GM19372 (cell line): ENCODE measurements at regions not wholly inside any gene's neighbourhood (a gene's known extent, or its start where the extent isn't known, plus 50 kb on each side); places are given as distances from the start of the nearest gene placed in this dataset.
"Not testable (repeated sequence)": the region's sequence is repeated elsewhere in the genome, so short reads cannot be mapped to it uniquely, and the experiment has no call there.

Experiments used
- ATAC-seq: cut with Tn5 transposase; IDR thresholded peaks from one replicate; pipeline ENCODE4 v1.9.1; 2021; ENCODE audit warnings: mild to moderate bottlenecking, low read depth, moderate library complexity; ENCODE audit not compliant: unreplicated experiment

DNA sequence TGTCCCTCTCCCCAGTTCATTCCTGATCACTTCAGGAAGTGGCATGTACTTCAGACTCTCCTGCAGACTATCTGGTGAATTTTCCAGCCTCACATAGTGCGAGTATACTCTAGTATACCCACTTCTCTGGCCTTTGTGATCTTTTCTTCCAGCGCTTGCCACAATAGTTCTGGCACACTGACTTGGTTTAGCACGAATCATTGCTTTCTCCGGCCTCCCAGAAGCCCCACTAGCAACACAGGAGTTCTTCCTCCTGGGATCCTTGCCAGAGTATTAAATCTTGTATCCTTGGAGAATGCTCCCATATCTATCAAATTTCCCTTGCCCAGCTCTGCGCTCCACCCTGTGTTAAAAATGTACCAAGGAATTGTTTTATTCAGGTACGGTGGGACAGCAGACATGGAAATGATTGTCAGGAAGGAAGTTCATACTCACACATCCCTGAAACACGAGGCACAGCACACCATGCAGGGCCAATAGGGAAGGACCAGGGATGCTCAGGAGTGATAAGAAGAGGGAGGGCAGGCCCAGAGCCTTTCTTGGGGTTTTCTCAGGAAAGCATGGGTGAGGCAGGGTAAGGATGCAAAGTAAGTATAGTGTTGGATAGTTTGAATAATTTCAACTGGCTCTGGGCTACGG, 136.7 kb downstream of the ADSS2 start:
- no peak for ATAC-seq

DNA sequence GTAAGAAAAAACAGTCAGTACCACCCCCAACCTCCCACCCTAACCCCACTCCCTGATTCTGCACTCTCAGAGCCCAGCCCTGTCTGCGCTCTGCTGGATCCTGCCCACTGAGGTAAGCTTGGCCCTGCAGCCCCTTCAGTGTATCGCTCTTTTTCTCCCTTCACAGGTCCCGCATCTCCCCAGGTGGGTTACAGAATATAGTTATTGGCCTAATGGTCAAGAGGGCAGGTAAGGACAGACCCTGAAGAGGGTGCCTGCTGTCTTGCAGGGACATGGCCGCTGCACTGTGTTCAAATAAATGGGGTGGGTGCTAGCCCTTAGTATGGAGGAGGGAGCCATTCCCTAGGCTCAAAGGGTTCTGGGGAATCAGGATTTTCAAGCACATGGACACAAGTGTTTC, 135.7 kb downstream of the ADSS2 start:
- no peak for ATAC-seq

DNA sequence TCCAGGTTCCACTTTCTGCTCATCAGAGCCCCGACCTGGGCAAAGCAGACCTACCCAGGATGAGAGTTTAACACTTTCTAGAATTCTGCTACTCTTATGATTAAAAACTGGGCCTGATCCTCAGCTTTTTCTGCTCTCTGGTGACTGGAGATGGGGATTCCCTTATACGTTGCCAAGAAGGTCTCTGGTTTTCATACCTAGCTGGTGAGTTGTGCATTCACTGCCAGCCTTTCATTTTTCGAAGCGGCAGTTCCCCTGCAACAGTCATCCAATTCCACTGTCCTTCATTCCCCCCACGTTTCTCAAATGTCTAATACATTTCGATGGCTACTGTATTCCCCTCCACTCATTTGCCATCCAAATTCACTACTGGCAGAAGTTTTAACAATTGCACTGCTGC, 135.3 kb downstream of the ADSS2 start:
- no peak for ATAC-seq

DNA sequence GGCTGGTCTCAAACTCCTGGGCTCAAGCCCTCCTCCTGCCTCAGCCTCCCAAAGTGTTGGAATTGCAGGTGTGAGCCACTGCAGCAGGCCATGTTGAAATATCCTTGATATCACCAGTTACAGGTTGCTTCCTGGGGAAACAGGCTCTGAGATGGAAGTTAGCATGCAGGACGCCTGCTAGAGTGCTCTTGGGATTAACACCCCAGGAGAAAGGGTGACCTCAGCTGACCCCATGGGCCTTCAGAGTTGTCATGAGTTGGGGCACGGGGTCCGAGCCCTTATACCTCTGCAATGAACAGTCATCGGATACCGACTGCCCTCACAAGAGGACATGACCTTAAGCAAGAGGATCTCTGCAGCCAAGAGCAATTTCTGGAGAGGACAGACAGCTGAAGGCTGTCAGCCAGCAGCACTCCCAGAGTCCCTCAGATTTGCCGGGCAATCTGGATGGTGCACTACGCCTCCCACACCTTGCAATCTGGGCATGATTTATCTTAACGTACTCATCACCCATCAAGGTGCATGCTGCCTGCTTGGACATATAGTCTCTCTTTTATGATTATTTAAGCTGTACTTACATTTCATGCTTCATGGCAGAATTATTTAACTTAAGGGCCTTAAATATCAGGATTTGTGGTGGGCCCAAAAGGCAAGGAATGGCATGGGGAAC, 134.6 kb downstream of the ADSS2 start:
- ATAC-seq: no peak

DNA sequence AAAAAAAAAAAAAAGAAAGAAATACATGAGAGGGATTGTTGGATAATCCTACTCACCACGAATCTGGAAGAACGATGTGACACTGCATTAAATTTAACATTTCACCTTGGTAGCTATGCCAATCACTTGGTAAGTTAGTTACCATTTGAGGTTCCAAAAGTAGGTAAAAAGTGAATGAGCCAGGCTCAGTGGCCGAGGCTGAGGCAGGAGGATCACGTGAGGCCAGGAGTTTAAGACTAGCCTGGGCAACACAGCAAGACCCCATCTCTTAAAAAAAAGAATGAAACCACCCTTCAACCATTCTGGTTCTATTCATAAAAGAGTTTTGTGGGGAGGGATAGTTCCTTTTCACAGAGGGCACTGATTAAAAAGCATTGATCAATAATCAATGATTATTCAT, 133.6 kb downstream of the ADSS2 start:
- ATAC-seq: no peak

DNA sequence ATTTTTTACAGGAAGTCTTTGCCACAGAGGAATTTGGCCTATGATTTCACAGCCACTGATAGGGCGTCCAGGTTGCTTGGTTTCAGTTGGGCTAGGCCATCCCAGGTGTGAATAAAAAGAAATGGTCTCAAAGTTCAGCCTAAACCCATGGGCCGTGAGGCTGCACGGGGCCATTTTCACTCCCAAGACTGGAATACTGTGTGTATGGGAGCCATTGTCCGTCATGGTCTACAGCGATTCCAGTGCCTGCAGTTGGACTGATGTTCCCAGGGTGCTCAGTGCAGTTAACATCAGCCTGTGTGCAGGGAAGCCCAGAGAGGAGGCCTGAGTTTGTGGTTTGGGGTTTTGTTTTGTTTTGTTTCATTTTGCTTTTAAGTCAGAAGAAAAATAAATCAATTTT, 133.2 kb downstream of the ADSS2 start:
- ATAC-seq: no peak

DNA sequence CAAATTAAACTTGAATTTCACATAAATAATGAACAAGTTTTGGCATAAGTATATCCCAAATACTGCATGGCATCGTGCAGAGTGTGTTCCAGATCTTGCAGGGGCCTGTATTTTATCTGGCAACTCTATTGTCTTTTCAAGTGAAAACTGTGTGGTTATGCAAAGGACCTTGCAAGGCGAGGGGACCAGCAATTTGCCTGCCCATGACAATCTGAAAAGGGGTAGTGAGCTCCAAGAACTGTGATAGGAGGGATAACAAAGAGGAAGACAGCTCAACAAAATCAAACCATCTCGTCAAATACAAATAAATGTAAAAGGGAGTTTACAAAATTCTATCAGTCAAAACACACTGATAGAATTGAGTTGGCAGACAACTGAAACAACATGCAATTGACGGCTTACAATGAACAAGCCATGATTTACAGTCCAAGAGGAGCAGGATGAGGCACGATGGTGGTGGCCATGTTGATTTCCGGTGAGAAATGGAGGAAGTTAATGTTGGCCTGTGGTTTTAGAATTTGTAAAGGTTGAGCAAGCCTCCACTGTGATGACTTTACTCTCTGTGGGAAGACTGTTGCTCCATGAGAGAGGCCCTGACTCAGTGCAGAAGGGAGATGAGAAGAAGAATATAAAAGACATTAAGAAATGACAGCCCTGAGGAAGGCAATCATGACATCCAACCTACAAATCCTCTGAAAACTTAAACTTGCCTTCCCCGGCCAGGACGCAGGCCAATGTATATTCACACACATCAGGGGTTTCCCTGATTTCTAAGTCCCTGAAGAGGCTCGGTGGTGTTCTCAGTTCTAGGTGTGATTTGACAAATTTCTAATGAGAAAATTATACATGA, 132.2 kb downstream of the ADSS2 start:
- ATAC-seq: peak; percentile 59

DNA sequence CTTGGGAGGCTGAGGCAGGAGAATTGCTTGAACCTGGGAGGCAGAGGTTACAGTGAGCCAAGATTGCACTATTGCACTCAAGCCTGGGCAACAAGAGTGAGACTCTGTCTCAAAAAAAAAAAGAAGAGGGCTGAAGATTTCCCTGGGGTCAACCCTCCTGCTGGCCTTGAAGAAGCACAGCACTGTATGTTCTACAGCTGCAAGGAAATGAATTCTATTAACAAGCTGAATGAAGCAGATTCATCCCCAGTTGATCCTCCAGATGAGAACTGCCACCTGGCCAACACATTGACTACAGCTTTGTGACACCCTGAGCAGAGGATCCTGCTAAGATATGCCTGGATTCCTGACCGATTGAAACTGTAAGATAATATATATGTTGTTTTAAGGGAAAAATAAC, 129.5 kb downstream of the ADSS2 start:
- no peak for ATAC-seq

DNA sequence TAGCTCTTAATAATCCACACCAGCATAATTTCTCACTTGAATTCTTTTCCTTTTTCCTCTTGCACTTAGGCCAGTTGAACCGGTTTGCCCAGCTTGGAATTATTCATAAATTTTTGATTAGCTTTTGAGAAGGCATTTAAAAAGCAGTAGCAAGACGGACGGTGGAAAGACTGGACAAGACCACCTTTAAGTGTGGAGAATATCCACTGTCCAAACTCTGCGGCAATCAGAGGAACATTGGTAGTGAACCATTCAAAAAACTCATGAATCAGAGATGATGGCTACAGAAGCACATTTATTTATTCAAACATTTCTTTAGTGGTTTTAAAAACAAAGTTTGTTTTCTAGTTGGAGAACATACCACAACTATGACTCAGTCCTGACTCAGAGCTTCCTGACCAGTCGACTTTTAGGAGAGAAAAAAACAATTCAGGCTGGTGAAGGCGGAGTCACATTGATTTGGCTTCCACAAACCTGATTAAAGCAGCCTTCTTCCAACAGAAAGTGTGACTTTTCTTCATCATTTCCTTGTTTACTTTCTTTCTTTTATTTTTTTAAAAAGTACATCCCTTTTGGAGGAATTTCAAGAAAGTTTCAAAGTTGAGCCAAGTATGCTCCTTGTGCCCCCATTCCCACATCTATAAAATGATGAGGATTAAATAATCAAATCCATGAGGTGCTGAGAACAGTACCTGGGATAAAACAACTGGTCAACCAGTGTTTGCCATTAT, 128.8 kb downstream of the ADSS2 start:
- no peak for ATAC-seq

DNA sequence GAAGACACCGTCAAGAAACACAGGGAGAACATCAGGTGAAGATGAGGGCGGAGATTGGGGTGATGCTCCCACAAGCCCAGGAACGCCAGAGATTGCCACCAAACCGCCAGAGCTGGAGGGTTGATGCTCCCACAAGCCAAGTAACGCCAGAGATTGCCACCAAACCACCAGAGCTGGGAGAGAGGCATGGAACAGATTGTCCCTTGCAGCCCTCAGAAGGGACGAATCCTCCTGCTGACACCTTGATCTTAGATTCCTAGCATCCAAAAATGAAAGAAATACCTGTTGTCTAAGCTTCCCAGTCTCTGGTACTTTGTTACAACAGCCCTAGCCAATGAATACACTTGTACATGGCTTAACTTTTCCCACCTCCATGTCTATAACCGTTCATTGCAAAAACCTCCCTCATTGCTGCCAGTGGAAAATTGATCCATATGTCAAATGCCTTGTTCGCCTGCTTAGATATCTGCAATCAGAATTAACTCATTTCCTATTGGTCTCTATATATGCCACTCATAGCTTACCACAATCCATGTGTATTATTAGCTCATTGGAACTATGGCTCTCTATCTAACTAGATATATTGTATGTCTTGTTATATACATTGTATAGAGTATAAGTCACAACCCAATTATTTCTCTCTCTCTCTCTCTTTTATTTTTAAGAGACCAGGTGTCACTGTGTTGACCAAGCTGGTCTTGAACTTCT, 127.4 kb downstream of the ADSS2 start:
- ATAC-seq: no peak

DNA sequence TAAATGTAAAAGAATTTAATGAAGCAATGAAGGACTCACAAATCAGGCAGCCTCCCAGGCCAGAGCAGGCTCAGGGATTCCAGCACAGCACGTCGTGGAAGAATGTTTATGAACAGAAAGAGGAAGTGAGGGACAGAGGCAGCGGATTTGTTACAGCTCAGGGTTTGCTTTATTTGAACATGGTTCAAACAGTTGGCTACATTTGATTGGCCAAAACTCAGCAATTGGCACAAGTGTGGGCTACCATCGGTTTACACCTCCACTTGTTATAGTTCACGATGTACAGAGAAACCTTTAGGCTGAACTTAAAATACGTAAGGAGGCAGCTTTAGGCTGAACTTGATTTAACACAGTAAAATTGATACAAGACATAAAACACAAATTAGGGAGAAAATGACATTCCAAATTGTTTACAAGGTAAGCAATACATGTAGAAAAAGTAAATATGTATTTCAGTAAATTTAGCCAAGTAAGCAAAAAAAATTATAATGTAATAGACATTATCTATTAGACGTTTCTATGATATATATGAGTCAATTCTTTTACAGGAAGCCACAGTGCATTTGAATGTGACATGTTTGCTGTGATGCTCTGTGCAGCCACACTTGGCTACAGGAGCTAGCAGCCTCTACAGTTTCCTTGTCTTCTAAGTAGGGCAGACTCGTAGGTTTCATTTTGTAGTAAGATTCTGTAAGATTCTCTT, 126.5 kb downstream of the ADSS2 start:
- peak; percentile 85 for ATAC-seq

DNA sequence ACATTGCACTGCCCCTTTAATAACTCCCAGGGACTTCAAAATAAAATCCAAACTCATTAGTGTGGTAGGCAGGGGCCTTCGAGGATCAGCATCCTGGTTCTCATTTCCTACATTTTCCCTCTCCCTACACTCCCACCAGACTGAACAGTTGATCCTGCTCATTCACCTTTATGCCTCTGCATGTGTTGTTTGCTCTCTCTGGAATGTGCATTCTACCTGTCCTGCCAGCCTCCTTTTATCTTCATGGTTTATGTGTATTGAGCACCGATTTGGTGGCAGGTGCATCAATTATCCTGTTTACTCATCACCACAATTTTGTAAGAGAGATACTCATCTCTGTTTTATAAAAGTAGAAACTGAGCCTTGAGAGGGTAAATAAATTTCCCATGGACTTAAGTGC, 125.0 kb downstream of the ADSS2 start:
- no peak for ATAC-seq

DNA sequence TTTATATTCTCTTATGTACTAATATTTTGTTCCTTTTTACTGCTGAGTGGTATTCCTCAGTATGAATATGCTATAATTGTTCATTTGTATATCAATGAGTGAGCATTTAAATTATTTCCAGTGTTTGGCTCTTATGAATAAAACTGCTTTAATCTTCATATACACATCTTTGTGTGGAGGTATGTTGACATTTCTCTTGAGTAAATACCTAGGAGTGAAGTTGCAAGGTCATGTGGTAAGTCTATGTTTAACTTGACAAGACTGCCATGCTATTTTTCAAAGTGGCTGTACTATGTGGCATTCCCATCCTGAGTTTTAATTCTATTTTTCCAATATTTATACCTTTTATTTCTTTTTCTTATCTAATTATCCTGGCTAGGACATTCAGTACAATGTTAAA, 124.2 kb downstream of the ADSS2 start:
- ATAC-seq: no peak

DNA sequence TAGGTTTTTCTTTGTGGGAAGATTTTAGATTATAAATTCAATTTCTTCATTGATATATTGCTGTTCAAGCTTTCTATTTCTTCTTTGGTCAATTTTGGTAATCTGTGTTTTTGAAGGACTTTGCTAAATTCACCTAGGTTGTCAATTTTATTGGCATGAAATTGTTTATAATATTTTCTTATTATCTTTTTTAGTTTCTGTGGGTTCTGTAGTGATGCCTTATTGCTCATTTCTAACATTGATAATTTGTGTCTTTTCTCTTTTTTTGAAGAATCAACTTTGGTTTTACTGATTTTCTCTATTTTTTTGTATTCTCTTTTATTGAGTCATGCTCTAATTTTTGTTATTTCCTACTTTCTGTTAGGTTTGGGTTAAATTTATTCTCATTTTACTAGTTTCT, 123.2 kb downstream of the ADSS2 start:
- ATAC-seq: no peak

DNA sequence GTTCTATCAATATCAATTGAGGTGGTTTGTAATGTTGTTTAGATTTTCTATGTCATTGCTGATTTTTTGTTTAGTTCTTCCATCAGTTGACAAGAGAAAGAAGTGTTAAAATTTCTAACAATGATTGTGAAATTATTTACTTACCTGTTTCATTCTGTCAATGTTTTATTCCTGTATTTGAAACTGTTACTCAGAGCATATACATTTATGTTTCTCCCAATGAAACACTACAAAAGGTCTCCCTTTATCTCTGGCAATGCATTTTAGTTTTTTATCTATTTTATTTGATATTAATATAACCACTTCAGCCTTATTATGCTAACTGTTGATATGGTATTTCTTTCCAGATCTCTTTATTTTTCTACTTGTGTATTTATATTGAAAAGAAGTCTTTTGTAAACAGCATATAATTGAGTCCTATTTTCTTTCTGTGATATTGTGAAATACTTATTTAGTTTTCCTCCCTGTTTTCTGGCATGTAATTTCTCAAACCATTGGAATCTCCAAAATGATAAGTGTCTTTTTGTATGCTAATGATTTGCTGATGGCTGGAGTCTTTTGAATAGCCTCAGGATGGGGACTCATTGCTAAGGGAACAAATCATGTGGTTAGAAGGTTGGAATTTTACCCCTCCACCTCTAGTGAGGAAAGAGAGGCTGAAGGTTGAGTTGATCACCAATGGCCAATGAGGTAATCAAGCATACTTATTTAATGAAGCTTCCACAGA, 122.0 kb downstream of the ADSS2 start:
- no peak for ATAC-seq

DNA sequence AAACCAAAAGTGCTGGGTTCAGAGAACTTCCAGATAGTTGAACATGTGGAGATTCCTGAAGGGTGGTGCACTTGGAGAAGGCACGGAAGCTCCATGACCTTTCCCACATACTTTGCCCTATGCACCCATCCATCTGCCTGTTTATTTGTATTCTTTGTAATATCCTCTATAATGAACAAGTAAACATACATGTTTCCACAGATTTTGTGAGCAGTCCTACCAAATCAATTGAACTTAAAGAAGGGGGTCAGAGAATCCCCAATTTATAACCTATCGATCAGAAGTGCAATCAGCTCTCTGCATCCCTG, 121.4 kb downstream of the ADSS2 start:
- ATAC-seq: no peak

DNA sequence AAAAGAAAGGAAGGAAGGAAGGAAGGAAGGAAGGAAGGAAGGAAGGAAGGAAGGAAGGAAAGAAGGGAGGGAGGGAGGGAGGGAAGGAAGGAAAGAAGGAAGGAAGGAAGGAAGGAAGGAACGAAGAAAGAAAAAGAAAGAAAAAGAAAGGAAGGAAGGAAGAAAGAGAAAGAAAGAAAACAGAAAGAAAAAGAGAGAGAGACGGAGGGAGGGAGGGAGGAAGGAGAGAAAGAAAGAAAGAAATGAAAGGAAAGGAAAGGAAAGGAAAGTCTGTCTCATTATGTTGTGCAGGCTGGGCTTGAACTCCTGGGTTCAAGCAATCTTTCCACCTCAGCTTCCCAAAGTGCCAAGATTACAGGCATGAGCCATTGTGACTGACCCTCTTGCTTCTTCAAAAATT, 118.9 kb downstream of the ADSS2 start:
- ATAC-seq: not testable (repeated sequence)

DNA sequence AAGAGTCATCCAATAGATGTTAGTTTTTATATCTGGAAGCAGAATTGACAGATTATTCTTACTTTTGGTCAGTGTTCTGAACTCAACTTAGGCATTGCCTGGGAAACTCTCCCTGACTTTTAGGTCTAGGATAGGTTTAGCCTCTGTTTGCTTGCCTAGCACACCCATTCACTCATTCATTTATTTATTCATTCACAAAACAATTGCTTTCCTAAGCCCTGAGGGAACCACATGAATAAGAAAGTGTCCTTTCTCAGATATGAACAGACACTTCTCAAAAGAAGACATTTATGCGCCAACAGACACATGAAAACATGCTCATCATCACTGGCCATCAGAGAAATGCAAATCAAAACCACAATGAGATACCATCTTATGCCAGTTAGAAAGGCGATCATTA, 117.4 kb downstream of the ADSS2 start:
- not testable (repeated sequence) for ATAC-seq

DNA sequence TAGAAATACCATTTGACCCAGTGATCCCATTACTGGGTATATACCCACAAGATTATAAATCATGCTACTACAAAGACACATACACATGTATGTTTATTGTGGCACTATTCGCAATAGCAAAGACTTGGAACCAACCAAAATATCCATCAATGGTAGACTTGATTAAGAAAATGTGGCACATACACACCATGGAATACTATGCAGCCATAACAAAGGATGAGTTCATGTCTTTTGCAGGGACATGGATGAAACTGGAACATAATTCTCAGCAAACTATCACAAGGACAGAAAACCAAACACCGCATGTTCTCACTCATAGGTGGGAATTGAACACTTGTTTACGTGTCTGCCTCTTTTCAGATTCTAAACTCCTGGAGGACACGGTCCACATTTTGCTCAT, 116.9 kb downstream of the ADSS2 start:
- ATAC-seq: not testable (repeated sequence)
